Fibroblast of pulmonary artery (primary cell): ENCODE measurements at regions not wholly inside any gene's neighbourhood (a gene's known extent, or its start where the extent isn't known, plus 50 kb on each side); places are given as distances from the start of the nearest gene placed in this dataset.
"Not testable (repeated sequence)": the region's sequence is repeated elsewhere in the genome, so short reads cannot be mapped to it uniquely, and the experiment has no call there.

Experiments used
- DNase-seq: peaks from one replicate; pipeline ENCODE4 v3.0.0-alpha.2; 2010; ENCODE audit warnings: low read depth
- H3K4me3 ChIP-seq: replicated peaks from 2 replicates; pipeline ENCODE4 v1.5.1; 2011; ENCODE audit warnings: low read depth, mild to moderate bottlenecking, control low read depth, low read length, moderate library complexity
- TF ChIP-seq, protein P1 (sequence below): IDR thresholded peaks from 2 replicates; pipeline ENCODE4 v1.5.1; 2011; ENCODE audit warnings: mild to moderate bottlenecking, control low read depth, low read length, inconsistent platforms; ENCODE audit errors: missing control alignments

DNA sequence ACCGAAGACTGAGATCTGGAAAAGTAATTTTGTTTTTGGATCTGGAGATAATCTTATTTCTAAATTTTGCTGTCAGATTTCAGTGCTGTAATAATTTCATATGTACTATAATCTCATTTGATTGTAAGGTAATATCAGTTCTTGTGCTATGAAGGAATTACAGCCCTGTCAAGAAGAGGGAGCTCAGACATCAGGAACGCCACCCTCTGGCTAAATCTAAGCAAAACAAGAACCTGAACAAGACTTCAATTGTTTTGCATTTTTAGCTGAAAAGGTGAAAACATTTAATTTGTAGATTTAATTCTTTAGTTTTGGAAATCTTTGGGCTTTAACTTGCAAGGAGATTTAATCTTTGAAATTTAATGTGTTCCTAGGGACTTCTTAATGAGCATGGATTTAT, 525.4 kb upstream of the HS3ST1 start:
- TF ChIP-seq, protein P1, sequence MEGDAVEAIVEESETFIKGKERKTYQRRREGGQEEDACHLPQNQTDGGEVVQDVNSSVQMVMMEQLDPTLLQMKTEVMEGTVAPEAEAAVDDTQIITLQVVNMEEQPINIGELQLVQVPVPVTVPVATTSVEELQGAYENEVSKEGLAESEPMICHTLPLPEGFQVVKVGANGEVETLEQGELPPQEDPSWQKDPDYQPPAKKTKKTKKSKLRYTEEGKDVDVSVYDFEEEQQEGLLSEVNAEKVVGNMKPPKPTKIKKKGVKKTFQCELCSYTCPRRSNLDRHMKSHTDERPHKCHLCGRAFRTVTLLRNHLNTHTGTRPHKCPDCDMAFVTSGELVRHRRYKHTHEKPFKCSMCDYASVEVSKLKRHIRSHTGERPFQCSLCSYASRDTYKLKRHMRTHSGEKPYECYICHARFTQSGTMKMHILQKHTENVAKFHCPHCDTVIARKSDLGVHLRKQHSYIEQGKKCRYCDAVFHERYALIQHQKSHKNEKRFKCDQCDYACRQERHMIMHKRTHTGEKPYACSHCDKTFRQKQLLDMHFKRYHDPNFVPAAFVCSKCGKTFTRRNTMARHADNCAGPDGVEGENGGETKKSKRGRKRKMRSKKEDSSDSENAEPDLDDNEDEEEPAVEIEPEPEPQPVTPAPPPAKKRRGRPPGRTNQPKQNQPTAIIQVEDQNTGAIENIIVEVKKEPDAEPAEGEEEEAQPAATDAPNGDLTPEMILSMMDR, result peak; percentile 77
- H3K4me3 ChIP-seq, result no peak overlapping the region
- peak; percentile 85 for DNase-seq

DNA sequence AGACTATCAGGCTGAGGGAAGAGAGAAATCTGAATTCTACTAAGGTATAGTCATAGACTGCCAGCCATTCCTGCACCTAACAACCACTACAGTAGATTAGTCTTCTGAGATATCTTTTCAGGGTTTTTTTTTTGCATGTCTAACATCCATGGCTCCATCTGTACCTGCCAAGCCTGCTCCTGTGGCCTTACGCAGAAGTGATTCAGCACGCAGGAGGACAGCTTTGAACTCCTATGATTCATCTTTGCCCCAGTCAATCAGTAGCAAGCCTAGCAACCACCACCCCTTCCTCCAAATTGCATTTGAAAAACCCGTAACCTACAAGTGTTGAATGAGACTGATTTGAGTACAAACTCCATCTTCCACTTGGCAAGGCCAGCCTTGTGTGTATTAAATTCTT, 520.7 kb upstream of the HS3ST1 start:
- TF ChIP-seq, protein P1, result no peak

DNA sequence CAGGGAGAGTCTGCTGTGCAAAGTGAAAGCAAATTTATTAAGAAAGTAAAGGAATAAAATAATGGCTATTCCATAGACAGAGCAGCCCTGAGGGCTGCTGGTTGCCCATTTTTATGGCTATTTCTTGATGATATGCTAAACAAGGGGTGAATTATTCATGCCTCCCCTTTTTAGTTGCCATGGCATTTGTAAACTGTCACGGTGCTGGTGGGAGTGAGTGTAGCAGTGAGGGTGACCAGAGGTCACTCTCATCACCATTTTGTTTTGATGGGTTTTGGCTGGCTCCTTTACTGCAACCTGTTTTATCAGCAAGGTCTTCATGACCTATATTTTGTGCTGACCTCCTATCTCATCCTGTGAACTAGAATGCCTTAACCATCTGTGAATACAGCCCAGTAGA, 518.9 kb upstream of the HS3ST1 start:
- not testable (repeated sequence) for DNase-seq

More for the DNA sequence above, 520.7 kb upstream of the HS3ST1 start:
- no peak for DNase-seq
- no peak overlapping the region for H3K4me3 ChIP-seq

DNA sequence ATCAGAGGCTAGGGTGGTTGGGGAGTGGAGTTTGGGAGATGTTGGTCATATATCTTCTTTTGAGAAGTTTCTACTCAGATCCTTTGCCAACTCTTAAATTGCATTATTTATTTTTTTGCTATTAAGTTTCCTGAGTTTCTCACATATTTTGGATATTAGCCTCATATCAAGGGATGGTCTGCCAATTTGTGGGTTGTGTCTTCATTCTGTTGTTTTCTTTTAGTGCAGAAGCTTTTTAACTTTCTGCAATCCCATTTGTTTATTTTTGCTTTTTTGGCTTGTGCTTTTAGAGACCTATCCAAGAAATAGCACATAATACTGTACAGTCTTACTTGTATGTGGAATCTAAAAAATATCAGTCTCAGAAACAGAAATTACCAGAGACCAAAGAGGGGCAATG, 509.2 kb upstream of the HS3ST1 start:
- H3K4me3 ChIP-seq, result no peak overlapping the region
- DNase-seq, result no peak
- TF ChIP-seq, protein P1, result no peak

More for the DNA sequence above, 518.9 kb upstream of the HS3ST1 start:
- not testable (repeated sequence) for H3K4me3 ChIP-seq

DNA sequence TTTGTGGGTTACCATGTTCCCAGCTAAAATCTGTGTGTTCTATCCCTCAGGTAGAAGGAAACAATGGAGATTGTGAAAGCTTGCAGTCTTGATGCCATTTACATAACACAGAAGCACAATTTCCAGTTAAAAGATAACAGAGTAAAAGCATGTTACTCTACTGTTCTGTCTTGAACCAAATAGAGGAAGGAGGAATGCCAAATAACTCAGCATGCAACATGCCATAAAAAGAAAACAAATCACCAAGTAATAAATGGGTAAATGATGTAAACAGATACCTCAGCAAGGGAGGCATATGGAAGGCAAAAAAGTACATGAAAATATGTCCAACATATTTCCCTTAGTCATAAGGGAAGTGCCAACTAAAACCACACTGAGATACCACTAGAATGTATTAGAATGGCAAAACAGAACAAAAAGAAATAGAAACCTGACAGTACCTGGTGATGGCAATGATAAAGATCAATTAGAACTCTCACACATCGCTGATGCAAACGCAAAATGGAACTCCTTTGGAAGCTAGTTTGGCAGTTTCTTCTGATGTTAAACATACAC, 502.6 kb upstream of the HS3ST1 start:
- TF ChIP-seq, protein P1, result no peak
- no peak overlapping the region for H3K4me3 ChIP-seq
- peak; percentile 76 for DNase-seq

DNA sequence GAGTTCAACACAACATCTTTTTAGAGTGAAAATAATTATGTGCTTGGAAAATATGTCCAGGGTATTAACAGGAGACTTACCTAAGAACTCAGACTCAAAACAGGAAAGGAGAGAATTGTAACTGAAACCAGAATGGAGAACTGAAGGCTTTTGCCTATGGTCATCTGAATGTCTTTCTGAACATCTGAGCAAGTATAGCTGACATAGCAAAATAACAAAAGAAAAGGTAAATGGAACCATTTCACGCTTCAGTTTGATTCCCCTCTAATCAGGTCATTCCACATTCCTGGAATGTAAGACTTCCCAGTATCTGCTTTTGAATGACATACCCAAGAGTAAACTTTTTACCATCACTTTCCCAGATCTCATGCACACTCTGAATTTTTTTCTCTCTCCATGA, 500.4 kb upstream of the HS3ST1 start:
- TF ChIP-seq, protein P1, result no peak
- DNase-seq, result no peak
- no peak overlapping the region for H3K4me3 ChIP-seq

DNA sequence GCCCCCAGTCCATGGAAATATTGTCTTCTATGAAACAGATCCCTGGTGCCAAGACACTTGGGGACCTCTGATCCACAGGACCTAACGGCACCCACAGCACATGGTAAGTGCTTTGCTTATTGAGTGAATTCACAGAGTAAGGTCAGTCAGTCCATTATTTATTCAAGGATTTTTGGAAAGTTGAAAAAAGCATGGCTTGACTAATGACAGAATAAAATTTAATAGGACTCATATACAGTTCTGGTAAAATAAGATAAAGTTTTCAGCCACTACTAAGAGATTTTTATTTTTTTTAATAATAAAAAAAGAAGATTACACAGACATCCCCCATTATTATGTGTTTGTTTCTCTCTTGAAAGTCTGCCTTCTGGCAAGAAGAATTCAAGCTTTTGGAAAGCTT, 490.6 kb upstream of the HS3ST1 start:
- TF ChIP-seq, protein P1, result no peak
- DNase-seq, result no peak
- no peak overlapping the region for H3K4me3 ChIP-seq
